ENCODE measurements at regions not wholly inside any gene's neighbourhood (a gene's known extent, or its start where the extent isn't known, plus 50 kb on each side); places are given as distances from the start of the nearest gene placed in this dataset.
"Not testable (repeated sequence)": the region's sequence is repeated elsewhere in the genome, so short reads cannot be mapped to it uniquely, and the experiment has no call there.

GRCh38 chr4:142897518-142897917, 51.4 kb upstream of the INPP4B start:
- DNase-seq, result not testable (repeated sequence)

- no peak for DNase-seq
Observed at GRCh38 chr4:142900622-142901021, 54.5 kb upstream of the INPP4B start.

GRCh38 chr4:142901166-142901662, 55.1 kb upstream of the INPP4B start:
- no peak for DNase-seq

- not testable (repeated sequence) for DNase-seq
Observed at GRCh38 chr4:142903617-142904016, 57.5 kb upstream of the INPP4B start.

GRCh38 chr4:142909908-142910307, 63.8 kb upstream of the INPP4B start:
- no peak for DNase-seq

- no peak for DNase-seq
Observed at GRCh38 chr4:142913034-142913433, 66.9 kb upstream of the INPP4B start.

GRCh38 chr4:142913461-142914030, 67.4 kb upstream of the INPP4B start:
- DNase-seq, result no peak

GRCh38 chr4:142917678-142918077, 71.6 kb upstream of the INPP4B start:
- DNase-seq, result no peak

DNA sequence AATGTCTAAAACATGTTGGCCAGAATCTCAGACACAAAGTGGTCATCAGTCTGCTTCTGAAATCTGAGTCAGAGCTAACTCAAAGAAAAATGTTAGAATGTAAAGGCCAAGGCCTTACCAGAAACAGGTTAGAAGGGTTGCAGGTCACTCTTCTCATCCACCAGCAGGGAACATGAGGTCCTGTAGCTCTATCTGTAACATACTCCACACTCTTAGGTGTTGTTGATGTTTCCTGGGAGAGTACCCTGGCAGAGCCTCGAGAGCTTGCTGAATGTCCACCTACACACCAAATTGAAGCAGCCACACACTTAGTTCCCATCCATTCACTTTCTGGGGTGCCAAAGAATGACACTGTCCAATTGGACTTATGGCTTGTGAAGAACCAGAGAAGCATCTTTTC, 76.6 kb upstream of the INPP4B start:
- no peak for DNase-seq

DNA sequence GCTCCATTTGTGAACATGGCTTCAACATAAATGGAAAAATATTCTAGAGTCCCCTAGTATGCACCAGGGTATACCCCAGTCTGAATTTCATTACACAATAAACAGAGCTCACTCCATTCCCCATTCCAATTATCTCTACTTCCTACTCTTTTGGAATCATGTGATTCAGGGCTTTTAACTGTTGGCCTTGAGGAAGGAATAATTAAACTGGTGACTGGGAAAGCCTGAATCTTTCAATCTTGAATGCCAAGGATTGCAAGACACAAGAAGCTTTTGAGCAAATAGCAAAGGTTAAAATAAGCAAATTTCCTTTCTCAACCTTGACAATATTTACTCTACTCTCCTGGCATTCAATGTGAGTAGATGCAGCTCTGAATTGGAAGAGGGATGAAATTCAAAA, 77.5 kb upstream of the INPP4B start:
- no peak for DNase-seq

DNA sequence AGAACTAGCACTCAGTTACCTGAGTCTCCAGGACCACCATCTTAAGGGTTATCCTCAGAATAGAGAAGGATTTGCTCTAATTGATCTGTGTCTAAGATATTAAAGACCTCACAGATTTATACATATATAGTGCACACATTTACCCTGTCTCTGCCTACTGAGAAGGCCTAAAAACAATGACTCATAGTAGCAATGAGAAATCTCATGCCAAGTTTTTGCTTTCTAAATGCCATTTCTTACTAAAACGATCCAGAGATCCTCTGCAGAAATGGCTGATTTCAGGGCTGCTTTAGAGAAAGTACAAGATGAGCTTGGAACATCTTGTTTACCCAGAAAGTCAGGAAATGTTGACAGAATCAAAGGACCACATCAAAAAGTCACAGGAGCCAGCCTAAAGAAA, 79.1 kb upstream of the INPP4B start:
- no peak for DNase-seq

DNA sequence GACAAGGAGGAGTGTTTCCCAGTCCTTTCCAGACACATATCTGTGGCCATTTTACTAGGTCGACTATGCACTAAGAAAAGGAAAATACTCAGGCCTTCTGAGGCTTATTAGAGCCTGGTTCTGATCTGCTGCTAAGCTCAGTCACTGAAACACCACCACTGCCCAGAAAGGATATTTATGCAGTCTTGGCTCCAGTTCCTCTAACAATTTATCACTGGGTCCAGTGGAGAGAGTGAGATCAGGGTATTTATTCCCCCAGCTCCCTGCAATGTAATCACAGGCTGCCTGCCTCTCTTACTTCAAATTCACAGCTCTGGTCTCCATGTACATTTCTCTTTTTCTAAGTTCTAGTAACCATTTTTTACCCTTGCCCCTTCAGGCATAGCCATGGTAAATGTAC, 81.6 kb upstream of the INPP4B start:
- no peak for DNase-seq

DNA sequence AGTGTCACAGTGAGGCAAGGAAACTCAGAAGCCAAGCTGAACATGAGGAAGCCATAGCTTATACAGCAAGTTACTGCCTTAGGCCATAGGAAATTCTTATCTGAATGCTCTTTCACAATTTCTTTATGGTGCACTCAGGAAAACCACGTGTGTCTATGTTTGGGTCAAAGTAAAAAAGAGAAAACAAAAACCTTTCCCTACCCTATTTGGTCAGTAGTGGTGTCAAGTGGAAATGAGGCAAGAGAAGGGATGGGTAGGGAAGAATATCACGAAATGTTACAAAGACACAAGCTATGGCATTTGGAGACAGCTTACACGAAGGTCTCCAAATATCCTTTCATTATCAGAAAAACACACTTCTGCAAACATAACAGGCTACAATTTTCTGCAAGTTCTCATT, 83.4 kb upstream of the INPP4B start:
- no peak for DNase-seq

GRCh38 chr4:142933207-142933606, 87.1 kb upstream of the INPP4B start:
- no peak for DNase-seq

GRCh38 chr4:142940425-142941330, 94.6 kb upstream of the INPP4B start:
- DNase-seq, result peak; percentile 87

GRCh38 chr4:142944565-142944964, 98.5 kb upstream of the INPP4B start:
- DNase-seq, result no peak

GRCh38 chr4:142952821-142953580, 106.9 kb upstream of the INPP4B start:
- no peak for DNase-seq

- DNase-seq, result no peak
Observed at GRCh38 chr4:142954415-142954814, 108.3 kb upstream of the INPP4B start.

DNA sequence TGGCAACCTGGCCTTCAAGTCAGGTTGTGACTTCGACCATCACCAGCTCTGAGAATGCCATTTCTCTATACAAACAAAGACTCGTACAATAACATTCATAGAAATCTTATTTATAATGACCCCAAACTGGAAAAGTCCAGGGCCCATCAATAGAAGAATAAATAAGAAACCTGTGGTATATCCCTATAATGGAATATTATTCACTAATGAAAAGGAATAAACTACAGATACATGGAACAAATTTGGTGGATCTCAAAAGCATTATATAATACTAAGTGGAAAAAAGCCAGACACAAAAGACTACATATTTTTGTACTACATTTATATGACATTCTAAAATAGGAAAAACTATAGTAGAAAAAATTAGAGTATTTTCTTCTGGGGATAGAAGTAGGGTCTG, 109.4 kb upstream of the INPP4B start:
- DNase-seq, result no peak

GRCh38 chr4:142959173-142959572, 113.1 kb upstream of the INPP4B start:
- DNase-seq, result no peak

DNA sequence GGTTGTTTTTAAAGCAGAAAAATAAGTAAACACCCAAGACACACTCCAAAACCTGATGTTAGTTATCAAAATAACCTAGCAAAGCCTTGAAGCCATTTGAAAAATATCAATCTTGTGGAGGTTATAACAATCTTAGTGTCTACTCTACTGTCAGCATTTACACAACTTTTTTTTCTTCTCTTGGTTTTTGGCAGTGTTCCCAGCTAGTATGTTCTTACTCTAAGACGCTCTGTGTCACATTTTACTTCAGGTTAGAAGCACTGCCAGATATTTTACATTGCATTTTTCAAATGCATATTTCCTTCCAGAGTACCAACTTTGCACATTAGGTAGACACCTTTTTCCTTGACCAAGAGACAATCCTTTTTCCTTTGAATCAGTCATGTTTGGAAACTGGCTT, 114.0 kb upstream of the INPP4B start:
- no peak for DNase-seq

DNA sequence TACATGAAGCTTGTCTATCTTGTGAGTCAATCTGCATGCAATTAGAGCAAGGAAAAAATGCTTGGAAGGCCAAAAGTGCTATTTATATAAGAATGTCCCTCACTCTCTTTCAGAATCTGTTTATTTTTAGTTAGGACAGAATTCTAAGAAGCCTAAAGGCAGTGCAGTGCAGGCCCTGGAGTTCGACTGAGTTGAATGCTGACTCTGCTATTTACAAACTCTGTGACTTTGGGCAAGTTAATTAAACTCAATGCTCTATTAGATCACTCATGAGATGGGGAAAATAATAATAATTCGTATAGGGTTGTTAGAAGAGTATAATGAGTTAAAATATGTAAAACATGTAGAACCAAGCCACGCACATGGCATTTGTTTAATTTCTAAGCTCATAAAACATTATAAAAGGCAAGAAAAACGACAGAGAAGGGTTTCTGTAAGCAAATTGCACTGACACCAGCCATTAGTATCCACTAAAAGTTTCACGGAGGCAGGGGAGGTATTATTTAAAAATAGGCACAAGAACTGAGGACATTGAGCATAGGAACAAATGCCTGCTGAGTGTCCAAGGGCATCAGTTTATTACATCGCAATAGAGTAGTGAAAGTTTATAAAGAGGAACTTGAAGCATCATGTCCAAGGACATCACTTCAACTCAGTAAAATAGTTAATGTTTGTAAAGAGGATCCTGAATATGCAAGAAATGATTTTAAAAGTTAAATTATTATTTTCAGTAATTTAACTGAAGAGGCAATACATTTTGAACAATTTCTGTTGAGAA, 115.0 kb upstream of the INPP4B start:
- no peak for DNase-seq

- DNase-seq, result no peak
Observed at GRCh38 chr4:142961866-142962265, 115.8 kb upstream of the INPP4B start.
